Hepatocyte (in vitro differentiated cells): ENCODE measurements at regions not wholly inside any gene's neighbourhood (a gene's known extent, or its start where the extent isn't known, plus 50 kb on each side); places are given as distances from the start of the nearest gene placed in this dataset.
A peak's percentile ranks its signal among the peaks of the same experiment; 100 is the strongest.

Experiments used
- DNase-seq: peaks from one replicate; pipeline ENCODE4 v3.0.0-alpha.2; 2016; ENCODE audit warnings: low spot score
- H2AFZ ChIP-seq: fragments of 200-600 bp; sonication (generic); 2 replicates; pipeline ENCODE4 v1.6.0; 2016; ENCODE audit warnings: antibody characterized with exemption, mild to moderate bottlenecking
- H3K27ac ChIP-seq: fragments of 200-600 bp; sonication (generic); 2 replicates; pipeline ENCODE4 v1.5.1; 2016; ENCODE audit warnings: mild to moderate bottlenecking
- H3K27me3 ChIP-seq: fragments of 200-600 bp; sonication (generic); 2 replicates; pipeline ENCODE4 v1.6.1; 2016
- H3K36me3 ChIP-seq: fragments of 200-600 bp; sonication (generic); replicated peaks from 2 replicates; pipeline ENCODE4 v1.5.1; 2016; ENCODE audit warnings: low read depth; ENCODE audit not compliant: insufficient read depth
- H3K4me1 ChIP-seq: fragments of 200-600 bp; sonication (generic); 2 replicates; pipeline ENCODE4 v1.5.1; 2016; ENCODE audit warnings: mild to moderate bottlenecking, moderate library complexity; ENCODE audit not compliant: insufficient read depth
- H3K4me2 ChIP-seq: fragments of 200-600 bp; sonication (generic); 2 replicates; pipeline ENCODE4 v1.6.0; 2016
- H3K4me3 ChIP-seq: fragments of 200-600 bp; sonication (generic); 2 replicates; pipeline ENCODE4 v1.5.1; 2016; ENCODE audit warnings: mild to moderate bottlenecking
- H3K79me2 ChIP-seq: fragments of 200-600 bp; sonication (generic); 2 replicates; pipeline ENCODE4 v1.6.0; 2017; ENCODE audit warnings: mild to moderate bottlenecking
- H3K9me2 ChIP-seq: fragments of 200-600 bp; sonication (generic); replicated peaks from 2 replicates; pipeline ENCODE4 v1.6.0; 2017; ENCODE audit warnings: mild to moderate bottlenecking; ENCODE audit not compliant: insufficient read depth
- H3K9me3 ChIP-seq: fragments of 200-600 bp; sonication (generic); 2 replicates; pipeline ENCODE4 v1.5.1; 2016; ENCODE audit warnings: low read depth, mild to moderate bottlenecking
- H4K20me1 ChIP-seq: fragments of 200-600 bp; sonication (generic); 2 replicates; pipeline ENCODE4 v1.6.0; 2016; ENCODE audit warnings: mild to moderate bottlenecking; ENCODE audit not compliant: insufficient read depth, poor library complexity, severe bottlenecking
- CTCF ChIP-seq: fragments of 200-600 bp; sonication (generic); IDR thresholded peaks from 2 replicates; pipeline ENCODE4 v1.5.1; 2016; ENCODE audit warnings: antibody characterized with exemption, mild to moderate bottlenecking; ENCODE audit not compliant: poor library complexity
- EZH2 ChIP-seq: fragments of 200-600 bp; sonication (generic); IDR thresholded peaks from 2 replicates; pipeline ENCODE4 v1.6.1; 2016; ENCODE audit warnings: antibody characterized with exemption, mild to moderate bottlenecking, borderline replicate concordance
- EZH2phosphoT487 ChIP-seq: fragments of 200-600 bp; sonication (generic); IDR thresholded peaks from one replicate; pipeline ENCODE4 v1.6.1; 2018; ENCODE audit warnings: antibody characterized with exemption, mild to moderate bottlenecking, low read depth, moderate library complexity; ENCODE audit not compliant: unreplicated experiment, severe bottlenecking
- WGBS: methylation state at CpG from one replicate; pipeline ENCODE4 v1.1.6; 2016; ENCODE audit warnings: low lambda C conversion rate; ENCODE audit errors: missing lambda C conversion rate; 5-methylcytosine and 5-hydroxymethylcytosine counted together

GRCh38 chr6:54719633-54720032, 126.9 kb upstream of the FAM83B start:
- Histone ChIP-seq H3K36me3 (no peaks in the 10 kb centered on the region), H3K9me3 (no peaks in the 10 kb centered on the region), H3K27ac (no peak overlapping the region), H2AFZ (no peak overlapping the region), H3K79me2 (no peaks in the 10 kb centered on the region), H3K27me3 (no peaks in the 10 kb centered on the region), H4K20me1 (no peaks in the 10 kb centered on the region), H3K4me2 (no peak overlapping the region), H3K4me3 (no peak overlapping the region), H3K4me1 (peaks cover 7% of the 10 kb centered on the region), H3K9me2 (no peaks in the 10 kb centered on the region)
- TF ChIP-seq EZH2, result no peak
- no peak for TF ChIP-seq CTCF
- TF ChIP-seq EZH2phosphoT487, result no peak
- DNase-seq, result no peak
- 5% methylated on average over 1 of the region's 1 CpG for WGBS

- H3K4me2 ChIP-seq, result no peak overlapping the region
- H3K36me3 ChIP-seq, result no peaks in the 10 kb centered on the region
- TF ChIP-seq EZH2phosphoT487 (no peak), EZH2 (no peak), CTCF (no peak)
- H3K9me2 ChIP-seq, result no peaks in the 10 kb centered on the region
- H3K79me2 ChIP-seq, result no peaks in the 10 kb centered on the region
- H4K20me1 ChIP-seq, result no peaks in the 10 kb centered on the region
- no peak overlapping the region for H3K27ac ChIP-seq
- WGBS, result 89% methylated on average over 3 of the region's 3 CpGs
- no peaks in the 10 kb centered on the region for H3K27me3 ChIP-seq
- peaks cover 7% of the 10 kb centered on the region for H3K4me1 ChIP-seq
- H2AFZ ChIP-seq, result no peak overlapping the region
- no peak overlapping the region for H3K4me3 ChIP-seq
- no peak for DNase-seq
- no peaks in the 10 kb centered on the region for H3K9me3 ChIP-seq
These were observed 124.2 kb upstream of the FAM83B start for GRCh38 chr6:54722328-54722727.

GRCh38 chr6:54729716-54730115, 116.9 kb upstream of the FAM83B start:
- WGBS, result 77% methylated on average over 3 of the region's 3 CpGs
- H3K4me2 ChIP-seq, result no peak overlapping the region
- peak overlapping the region; percentile 11 for H3K27ac ChIP-seq

More at GRCh38 chr6:54729716-54730115, 116.9 kb upstream of the FAM83B start:
- DNase-seq, result no peak
- H4K20me1 ChIP-seq, result no peaks in the 10 kb centered on the region
- no peak overlapping the region for H2AFZ ChIP-seq
- no peaks in the 10 kb centered on the region for H3K9me2 ChIP-seq
- H3K27me3 ChIP-seq, result no peaks in the 10 kb centered on the region
- H3K4me3 ChIP-seq, result no peak overlapping the region
- H3K9me3 ChIP-seq, result no peaks in the 10 kb centered on the region
- no peaks in the 10 kb centered on the region for H3K79me2 ChIP-seq
- TF ChIP-seq EZH2phosphoT487 (no peak), CTCF (no peak), EZH2 (no peak)
- H3K4me1 ChIP-seq, result no peaks in the 10 kb centered on the region
- no peaks in the 10 kb centered on the region for H3K36me3 ChIP-seq
